HEK293 (cell line): ENCODE measurements at regions not wholly inside any gene's neighbourhood (a gene's known extent, or its start where the extent isn't known, plus 50 kb on each side); places are given as distances from the start of the nearest gene placed in this dataset.

Source experiments
- CTCF ChIA-PET: fragments of 350-600 bp; formaldehyde crosslinking; extraction: SDS; loops from one replicate; lab custom pipeline; 2021; ENCODE audit warnings: antibody characterized with exemption; lab: Yijun Ruan, JAX
- POLR2A ChIA-PET: fragments of 300-600 bp; formaldehyde crosslinking; extraction: SDS; loops from one replicate; lab custom pipeline; 2020; ENCODE audit warnings: antibody characterized with exemption, inconsistent platforms; lab: Yijun Ruan, JAX
- H3K27ac ChIP-seq: fragments of 200-500 bp; sonication (Bioruptor generic); 2 replicates; pipeline ENCODE4 v1.5.1; 2014; ENCODE audit warnings: low read depth, low read length, control low read depth, inconsistent platforms; ENCODE audit errors: extremely low read depth
- H3K36me3 ChIP-seq, 2 experiments: fragments of 200-500 bp in 1 of 2; sonication (Bioruptor generic) in 1 of 2; 1 replicate in 1 of 2; 2 replicates in 1 of 2; pipeline ENCODE4 v1.5.1; 2014 to 2017; ENCODE audit warnings: inconsistent platforms in 2 of 2, low read length in 2 of 2; ENCODE audit not compliant: control insufficient read depth in 2 of 2, insufficient read depth in 1 of 2
- H3K4me1 ChIP-seq: fragments of 200-500 bp; sonication (Bioruptor generic); 2 replicates; pipeline ENCODE4 v1.5.1; 2014; ENCODE audit warnings: mild to moderate bottlenecking, low read length, inconsistent platforms; ENCODE audit not compliant: control insufficient read depth, insufficient read depth
- H3K4me3 ChIP-seq: 2 replicates; pipeline ENCODE4 v1.5.1; 2011; ENCODE audit warnings: low read depth, mild to moderate bottlenecking, control low read depth, low read length, moderate library complexity
- H3K9me3 ChIP-seq: fragments of 200-500 bp; sonication (Bioruptor generic); 2 replicates; pipeline ENCODE4 v1.5.1; 2014; ENCODE audit warnings: low read depth, low read length, inconsistent platforms; ENCODE audit not compliant: control insufficient read depth, insufficient read depth
- GFI1B ChIP-seq: fragments of 450-650 bp; formaldehyde crosslinking; IDR thresholded peaks from 2 replicates; pipeline ENCODE4 v1.5.1; 2016; ENCODE audit warnings: missing biosample characterization, missing genetic modification characterization
- GLI2 ChIP-seq: fragments of 450-650 bp; formaldehyde crosslinking; IDR thresholded peaks from 2 replicates; pipeline ENCODE4; 2017; ENCODE audit warnings: missing biosample characterization, missing genetic modification characterization, low read depth, borderline replicate concordance
- GLI4 ChIP-seq: fragments of 450-650 bp; formaldehyde crosslinking; IDR thresholded peaks from 2 replicates; pipeline ENCODE4 v1.5.1; 2016; ENCODE audit warnings: missing biosample characterization, missing genetic modification characterization
- HOXD13 ChIP-seq: sonication (generic); formaldehyde crosslinking; IDR thresholded peaks from 2 replicates; pipeline ENCODE4 v1.8.0; 2022; ENCODE audit warnings: missing genetic modification reagents, borderline replicate concordance
- IKZF3 ChIP-seq: fragments of 450-650 bp; IDR thresholded peaks from 2 replicates; pipeline ENCODE4 v1.5.0; 2018; ENCODE audit warnings: missing biosample characterization, mild to moderate bottlenecking, missing genetic modification characterization, moderate library complexity
- KLF16 ChIP-seq: fragments of 450-650 bp; formaldehyde crosslinking; IDR thresholded peaks from 2 replicates; pipeline ENCODE4 v1.5.1; 2017; ENCODE audit warnings: missing biosample characterization, missing genetic modification characterization
- KLF7 ChIP-seq: fragments of 450-650 bp; formaldehyde crosslinking; IDR thresholded peaks from 2 replicates; pipeline ENCODE4 v1.5.1; 2016; ENCODE audit warnings: missing biosample characterization, missing genetic modification characterization, borderline replicate concordance
- KLF8 ChIP-seq: fragments of 450-650 bp; formaldehyde crosslinking; IDR thresholded peaks from 2 replicates; pipeline ENCODE4 v1.5.1; 2016; ENCODE audit warnings: missing biosample characterization, missing genetic modification characterization
- MEIS1 ChIP-seq: sonication (generic); formaldehyde crosslinking; IDR thresholded peaks from 2 replicates; pipeline ENCODE4 v1.8.1; 2022; ENCODE audit warnings: missing genetic modification reagents, mild to moderate bottlenecking, borderline replicate concordance
- OSR2 ChIP-seq: fragments of 450-650 bp; formaldehyde crosslinking; IDR thresholded peaks from 2 replicates; pipeline ENCODE4 v1.5.1; 2016; ENCODE audit warnings: missing biosample characterization, missing genetic modification characterization
- PATZ1 ChIP-seq: fragments of 450-650 bp; formaldehyde crosslinking; IDR thresholded peaks from 2 replicates; pipeline ENCODE4 v1.5.1; 2016; ENCODE audit warnings: missing biosample characterization, missing genetic modification characterization
- SETDB1 ChIP-seq: IDR thresholded peaks from one replicate; pipeline ENCODE4 v1.6.1; 2017; ENCODE audit warnings: mild to moderate bottlenecking, low read length, moderate library complexity, mixed read lengths; ENCODE audit not compliant: insufficient read length
- SP7 ChIP-seq: fragments of 450-650 bp; formaldehyde crosslinking; IDR thresholded peaks from 2 replicates; pipeline ENCODE4 v1.5.1; 2016; ENCODE audit warnings: missing biosample characterization, missing genetic modification characterization
- ZNF24 ChIP-seq: fragments of 450-650 bp; formaldehyde crosslinking; IDR thresholded peaks from 2 replicates; pipeline ENCODE4 v1.5.1; 2016; ENCODE audit warnings: missing biosample characterization, missing genetic modification characterization
- ZNF292 ChIP-seq: fragments of 450-650 bp; formaldehyde crosslinking; IDR thresholded peaks from 2 replicates; pipeline ENCODE4 v1.5.1; 2016; ENCODE audit warnings: low read depth, missing biosample characterization, missing genetic modification characterization, borderline replicate concordance
- ZNF350 ChIP-seq: fragments of 450-650 bp; formaldehyde crosslinking; IDR thresholded peaks from 2 replicates; pipeline ENCODE4 v1.5.0; 2017; ENCODE audit warnings: missing biosample characterization, mild to moderate bottlenecking, missing genetic modification characterization
- ZNF354C ChIP-seq: fragments of 450-650 bp; formaldehyde crosslinking; IDR thresholded peaks from 2 replicates; pipeline ENCODE4 v1.5.1; 2016; ENCODE audit warnings: missing biosample characterization, missing genetic modification characterization, low read depth, borderline replicate concordance
- ZNF404 ChIP-seq: fragments of 450-650 bp; formaldehyde crosslinking; IDR thresholded peaks from 2 replicates; pipeline ENCODE4 v1.5.1; 2017; ENCODE audit warnings: missing biosample characterization, missing genetic modification characterization
- ZNF433 ChIP-seq: fragments of 450-650 bp; formaldehyde crosslinking; IDR thresholded peaks from 2 replicates; pipeline ENCODE4 v1.5.1; 2016; ENCODE audit warnings: missing biosample characterization, missing genetic modification characterization, low read depth
- ZNF514 ChIP-seq: fragments of 450-650 bp; formaldehyde crosslinking; IDR thresholded peaks from 2 replicates; pipeline ENCODE4 v1.5.1; 2016; ENCODE audit warnings: missing biosample characterization, missing genetic modification characterization
- ZNF548 ChIP-seq: fragments of 450-650 bp; formaldehyde crosslinking; IDR thresholded peaks from 2 replicates; pipeline ENCODE4 v1.5.1; 2016; ENCODE audit warnings: missing biosample characterization, missing genetic modification characterization
- ZNF596 ChIP-seq: fragments of 450-650 bp; IDR thresholded peaks from 2 replicates; pipeline ENCODE4 v1.5.0; 2018; ENCODE audit warnings: missing biosample characterization, mild to moderate bottlenecking, missing genetic modification characterization, moderate library complexity
- ZNF626 ChIP-seq: fragments of 450-650 bp; sonication (Bioruptor Pico); formaldehyde crosslinking; IDR thresholded peaks from 2 replicates; pipeline ENCODE4 v1.5.1; 2018; ENCODE audit warnings: missing biosample characterization, missing genetic modification characterization, inconsistent platforms
- ZNF658 ChIP-seq: fragments of 450-650 bp; formaldehyde crosslinking; IDR thresholded peaks from 2 replicates; pipeline ENCODE4; 2016; ENCODE audit warnings: missing biosample characterization, missing genetic modification characterization
- ZNF76 ChIP-seq: fragments of 450-650 bp; formaldehyde crosslinking; IDR thresholded peaks from 2 replicates; pipeline ENCODE4; 2016; ENCODE audit warnings: low read depth, missing biosample characterization, missing genetic modification characterization, borderline replicate concordance
- ZNF777 ChIP-seq: fragments of 450-650 bp; formaldehyde crosslinking; IDR thresholded peaks from 2 replicates; pipeline ENCODE4 v1.5.1; 2017; ENCODE audit warnings: missing biosample characterization, missing genetic modification characterization, borderline replicate concordance
- ZNF843 ChIP-seq: fragments of 450-650 bp; formaldehyde crosslinking; IDR thresholded peaks from 2 replicates; pipeline ENCODE4 v1.5.1; 2016; ENCODE audit warnings: missing biosample characterization, missing genetic modification characterization
- ZSCAN30 ChIP-seq: fragments of 450-650 bp; IDR thresholded peaks from 2 replicates; pipeline ENCODE4 v1.5.1; 2018; ENCODE audit warnings: missing biosample characterization, mild to moderate bottlenecking, missing genetic modification characterization, moderate library complexity
- TF ChIP-seq, protein P1 (sequence below): fragments of 450-650 bp; formaldehyde crosslinking; IDR thresholded peaks from 2 replicates; pipeline ENCODE4 v1.5.1; 2016; ENCODE audit warnings: missing biosample characterization, missing genetic modification characterization, borderline replicate concordance
- TF ChIP-seq, protein P2 (sequence below): fragments of 450-650 bp; formaldehyde crosslinking; IDR thresholded peaks from 2 replicates; pipeline ENCODE4 v1.5.1; 2016; ENCODE audit warnings: missing biosample characterization, missing genetic modification characterization

DNA sequence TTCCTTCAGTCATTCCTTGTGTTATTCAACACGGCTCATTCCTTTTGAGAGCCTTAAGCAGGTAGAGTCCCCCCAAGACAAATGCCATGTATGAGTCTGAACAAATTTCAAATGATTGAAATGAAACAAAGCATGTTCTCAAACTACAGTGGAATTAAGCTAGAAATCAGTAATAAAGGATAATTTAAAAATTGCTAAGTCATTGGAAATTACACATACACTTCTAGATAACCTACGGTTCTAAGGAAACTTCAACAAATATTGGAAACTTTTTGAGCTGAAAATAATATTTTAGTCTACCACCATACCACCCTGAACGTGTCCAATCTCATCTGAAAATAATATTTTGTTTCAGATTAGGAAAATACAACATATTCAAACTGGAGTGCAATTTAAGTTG lies 71.8 kb upstream of the UGP2 start (continued):
- TF ChIP-seq ZNF354C (tag by site-specific recombination) (no peak), ZNF292 (tag by site-specific recombination) (no peak), ZNF24 (tag by site-specific recombination) (no peak), ZNF548 (no peak)

GRCh38 chr2:63772061-63772460 lies 69.6 kb upstream of the UGP2 start:
- ChIA-PET CTCF (no interaction called here), POLR2A (no interaction called here)
- Histone ChIP-seq H3K4me3 (no peak overlapping the region), H3K9me3 (no peaks in the 10 kb centered on the region)
- TF ChIP-seq GLI2 (tag by site-specific recombination) (no peak), HOXD13 (no peak), SETDB1 (no peak), IKZF3 (tag by site-specific recombination) (no peak), ZNF350 (tag by site-specific recombination) (no peak), ZNF658 (tag by site-specific recombination) (no peak), ZNF626 (no peak), MEIS1 (no peak), KLF16 (no peak)
- TF ChIP-seq, all 188 proteins: peak for 0
- Histone ChIP-seq H3K27ac (no peak overlapping the region), H3K4me1 (no peaks in the 10 kb centered on the region), H3K36me3 (no peaks in the 10 kb centered on the region)

DNA sequence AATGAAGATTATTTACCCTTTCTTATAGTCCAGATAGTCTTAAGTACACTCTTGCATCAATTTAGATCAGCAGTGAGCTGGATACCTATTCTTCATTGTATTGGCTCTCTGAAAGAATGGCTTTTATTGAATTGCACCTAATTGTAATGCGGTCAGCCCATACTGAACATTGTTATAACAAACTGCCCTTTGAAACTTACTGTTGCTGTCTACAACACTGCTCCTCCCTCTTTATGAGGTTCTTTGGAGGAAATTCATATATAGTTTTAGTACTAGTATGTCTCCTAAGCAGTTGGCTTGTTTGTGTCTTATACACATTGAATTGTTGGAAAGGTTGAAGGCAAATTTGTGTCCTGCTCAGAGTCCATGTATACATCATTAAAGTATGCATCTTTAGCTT lies 66.5 kb upstream of the UGP2 start:
- no peak overlapping the region for H3K4me3 ChIP-seq
- no peaks in the 10 kb centered on the region for H3K9me3 ChIP-seq
- H3K4me1 ChIP-seq = no peaks in the 10 kb centered on the region
- H3K27ac ChIP-seq = no peak overlapping the region
- H3K36me3 ChIP-seq = no peaks in the 10 kb centered on the region
- CTCF ChIA-PET = no interaction called here
- POLR2A ChIA-PET = no interaction called here
- TF ChIP-seq ZNF24 (tag by site-specific recombination) (no peak), KLF7 (tag by site-specific recombination) (no peak), PATZ1 (tag by site-specific recombination) (no peak), ZNF514 (tag by site-specific recombination) (no peak), ZNF433 (tag by site-specific recombination) (no peak), ZNF843 (no peak), ZNF777 (tag by site-specific recombination) (no peak), SP7 (tag by site-specific recombination) (no peak), ZNF596 (tag by site-specific recombination) (no peak), KLF8 (tag by site-specific recombination) (no peak), GLI4 (tag by site-specific recombination) (no peak), GFI1B (tag by site-specific recombination) (no peak), OSR2 (tag by site-specific recombination) (no peak), ZNF76 (tag by site-specific recombination) (no peak), ZSCAN30 (tag by site-specific recombination) (no peak), ZNF404 (tag by site-specific recombination) (no peak)
- TF ChIP-seq, protein P1, sequence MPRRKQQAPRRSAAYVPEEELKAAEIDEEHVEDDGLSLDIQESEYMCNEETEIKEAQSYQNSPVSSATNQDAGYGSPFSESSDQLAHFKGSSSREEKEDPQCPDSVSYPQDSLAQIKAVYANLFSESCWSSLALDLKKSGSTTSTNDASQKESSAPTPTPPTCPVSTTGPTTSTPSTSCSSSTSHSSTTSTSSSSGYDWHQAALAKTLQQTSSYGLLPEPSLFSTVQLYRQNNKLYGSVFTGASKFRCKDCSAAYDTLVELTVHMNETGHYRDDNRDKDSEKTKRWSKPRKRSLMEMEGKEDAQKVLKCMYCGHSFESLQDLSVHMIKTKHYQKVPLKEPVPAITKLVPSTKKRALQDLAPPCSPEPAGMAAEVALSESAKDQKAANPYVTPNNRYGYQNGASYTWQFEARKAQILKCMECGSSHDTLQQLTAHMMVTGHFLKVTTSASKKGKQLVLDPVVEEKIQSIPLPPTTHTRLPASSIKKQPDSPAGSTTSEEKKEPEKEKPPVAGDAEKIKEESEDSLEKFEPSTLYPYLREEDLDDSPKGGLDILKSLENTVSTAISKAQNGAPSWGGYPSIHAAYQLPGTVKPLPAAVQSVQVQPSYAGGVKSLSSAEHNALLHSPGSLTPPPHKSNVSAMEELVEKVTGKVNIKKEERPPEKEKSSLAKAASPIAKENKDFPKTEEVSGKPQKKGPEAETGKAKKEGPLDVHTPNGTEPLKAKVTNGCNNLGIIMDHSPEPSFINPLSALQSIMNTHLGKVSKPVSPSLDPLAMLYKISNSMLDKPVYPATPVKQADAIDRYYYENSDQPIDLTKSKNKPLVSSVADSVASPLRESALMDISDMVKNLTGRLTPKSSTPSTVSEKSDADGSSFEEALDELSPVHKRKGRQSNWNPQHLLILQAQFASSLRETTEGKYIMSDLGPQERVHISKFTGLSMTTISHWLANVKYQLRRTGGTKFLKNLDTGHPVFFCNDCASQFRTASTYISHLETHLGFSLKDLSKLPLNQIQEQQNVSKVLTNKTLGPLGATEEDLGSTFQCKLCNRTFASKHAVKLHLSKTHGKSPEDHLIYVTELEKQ (tag by site-specific recombination) = no peak
- TF ChIP-seq, protein P2, sequence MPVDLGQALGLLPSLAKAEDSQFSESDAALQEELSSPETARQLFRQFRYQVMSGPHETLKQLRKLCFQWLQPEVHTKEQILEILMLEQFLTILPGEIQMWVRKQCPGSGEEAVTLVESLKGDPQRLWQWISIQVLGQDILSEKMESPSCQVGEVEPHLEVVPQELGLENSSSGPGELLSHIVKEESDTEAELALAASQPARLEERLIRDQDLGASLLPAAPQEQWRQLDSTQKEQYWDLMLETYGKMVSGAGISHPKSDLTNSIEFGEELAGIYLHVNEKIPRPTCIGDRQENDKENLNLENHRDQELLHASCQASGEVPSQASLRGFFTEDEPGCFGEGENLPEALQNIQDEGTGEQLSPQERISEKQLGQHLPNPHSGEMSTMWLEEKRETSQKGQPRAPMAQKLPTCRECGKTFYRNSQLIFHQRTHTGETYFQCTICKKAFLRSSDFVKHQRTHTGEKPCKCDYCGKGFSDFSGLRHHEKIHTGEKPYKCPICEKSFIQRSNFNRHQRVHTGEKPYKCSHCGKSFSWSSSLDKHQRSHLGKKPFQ = no peak
